ENCODE measurements at regions not wholly inside any gene's neighbourhood (a gene's known extent, or its start where the extent isn't known, plus 50 kb on each side); places are given as distances from the start of the nearest gene placed in this dataset.
"Not testable (repeated sequence)": the region's sequence is repeated elsewhere in the genome, so short reads cannot be mapped to it uniquely, and the experiment has no call there.

DNA sequence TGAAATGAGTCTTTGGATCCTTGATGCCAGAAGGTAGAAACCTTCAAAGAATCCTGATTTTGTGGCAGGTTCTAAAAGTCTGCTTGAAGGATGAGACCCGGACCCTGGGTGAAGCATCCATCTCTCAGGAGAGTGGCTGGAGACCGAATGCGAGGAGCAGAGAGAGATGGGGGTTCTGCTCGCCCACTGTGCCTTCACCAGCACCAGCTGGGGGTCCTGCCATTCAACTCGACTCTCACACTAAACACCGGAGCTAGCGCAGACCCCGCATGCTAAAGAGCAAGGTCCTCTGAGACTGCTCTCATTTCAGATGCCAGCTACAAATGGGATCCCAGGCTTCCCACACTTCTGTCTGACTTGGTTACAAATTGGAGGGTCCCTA is 218.4 kb downstream of the GLRX3 start:
- no peaks in the 10 kb centered on the region for H3K27me3 ChIP-seq
- TF ChIP-seq, protein P1, sequence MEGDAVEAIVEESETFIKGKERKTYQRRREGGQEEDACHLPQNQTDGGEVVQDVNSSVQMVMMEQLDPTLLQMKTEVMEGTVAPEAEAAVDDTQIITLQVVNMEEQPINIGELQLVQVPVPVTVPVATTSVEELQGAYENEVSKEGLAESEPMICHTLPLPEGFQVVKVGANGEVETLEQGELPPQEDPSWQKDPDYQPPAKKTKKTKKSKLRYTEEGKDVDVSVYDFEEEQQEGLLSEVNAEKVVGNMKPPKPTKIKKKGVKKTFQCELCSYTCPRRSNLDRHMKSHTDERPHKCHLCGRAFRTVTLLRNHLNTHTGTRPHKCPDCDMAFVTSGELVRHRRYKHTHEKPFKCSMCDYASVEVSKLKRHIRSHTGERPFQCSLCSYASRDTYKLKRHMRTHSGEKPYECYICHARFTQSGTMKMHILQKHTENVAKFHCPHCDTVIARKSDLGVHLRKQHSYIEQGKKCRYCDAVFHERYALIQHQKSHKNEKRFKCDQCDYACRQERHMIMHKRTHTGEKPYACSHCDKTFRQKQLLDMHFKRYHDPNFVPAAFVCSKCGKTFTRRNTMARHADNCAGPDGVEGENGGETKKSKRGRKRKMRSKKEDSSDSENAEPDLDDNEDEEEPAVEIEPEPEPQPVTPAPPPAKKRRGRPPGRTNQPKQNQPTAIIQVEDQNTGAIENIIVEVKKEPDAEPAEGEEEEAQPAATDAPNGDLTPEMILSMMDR (IDR thresholded peaks at IDR 0.05) = no peak
- no peak for TF ChIP-seq POLR2A (IDR thresholded peaks at IDR 0.05)
- H3K4me1 ChIP-seq = no peaks in the 10 kb centered on the region
- H3K4me3 ChIP-seq = no peak overlapping the region
- H3K36me3 ChIP-seq = no peaks in the 10 kb centered on the region
- H3K9me3 ChIP-seq = no peaks in the 10 kb centered on the region
- no peak for DNase-seq
- intact Hi-C loops (cut with DNase I; ENCODE audit: low total_unique reads) = no loop called here
- H3K27ac ChIP-seq = no peak overlapping the region

DNA sequence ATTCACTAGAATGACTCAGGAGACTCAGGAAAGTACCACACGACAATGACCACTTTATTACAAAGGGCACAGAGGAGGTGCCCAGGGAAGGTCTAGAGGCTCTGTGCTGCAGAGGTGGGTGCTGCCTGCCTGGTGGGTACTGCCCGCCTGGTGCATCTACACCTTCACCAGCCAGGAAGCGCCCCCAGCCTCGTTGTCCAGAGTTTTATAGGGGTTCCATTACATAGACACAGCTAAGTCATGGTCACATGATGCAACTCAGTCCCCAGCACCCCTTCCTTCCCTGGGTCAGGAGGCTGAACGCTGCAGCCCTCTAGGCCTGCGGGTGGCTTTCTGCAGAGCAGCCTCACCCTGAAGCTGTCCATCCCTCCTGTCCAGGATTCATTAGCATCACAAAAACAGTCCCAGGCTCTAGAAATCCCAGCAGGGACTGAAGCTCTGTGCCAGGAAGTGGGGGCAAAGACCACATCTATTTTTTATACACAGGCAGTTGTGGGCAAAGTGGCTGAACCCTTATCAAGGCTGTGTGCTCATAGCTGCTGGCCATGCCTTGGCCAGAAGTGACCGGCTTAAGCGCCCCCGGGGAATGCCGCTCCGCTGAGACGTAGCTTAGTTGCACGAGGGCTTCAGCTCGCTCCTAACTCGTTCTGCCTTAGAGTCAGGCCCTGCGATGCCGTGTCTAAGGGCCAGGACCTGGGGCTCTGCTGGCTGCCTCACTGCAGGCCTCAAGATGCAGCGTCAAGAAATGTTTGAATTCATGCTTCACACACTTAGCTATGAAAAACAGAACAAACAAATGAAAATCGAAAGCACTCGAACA is 219.0 kb downstream of the GLRX3 start:
- H3K27ac ChIP-seq = no peak overlapping the region
- no peaks in the 10 kb centered on the region for H3K9me3 ChIP-seq
- H3K4me3 ChIP-seq = no peak overlapping the region
- intact Hi-C loops (cut with DNase I; ENCODE audit: low total_unique reads) = no loop called here
- no peaks in the 10 kb centered on the region for H3K36me3 ChIP-seq
- no peak for TF ChIP-seq POLR2A (IDR thresholded peaks at IDR 0.05)
- TF ChIP-seq, protein P1 (IDR thresholded peaks at IDR 0.05) = no peak
- no peaks in the 10 kb centered on the region for H3K27me3 ChIP-seq
- DNase-seq = no peak
- no peaks in the 10 kb centered on the region for H3K4me1 ChIP-seq

DNA sequence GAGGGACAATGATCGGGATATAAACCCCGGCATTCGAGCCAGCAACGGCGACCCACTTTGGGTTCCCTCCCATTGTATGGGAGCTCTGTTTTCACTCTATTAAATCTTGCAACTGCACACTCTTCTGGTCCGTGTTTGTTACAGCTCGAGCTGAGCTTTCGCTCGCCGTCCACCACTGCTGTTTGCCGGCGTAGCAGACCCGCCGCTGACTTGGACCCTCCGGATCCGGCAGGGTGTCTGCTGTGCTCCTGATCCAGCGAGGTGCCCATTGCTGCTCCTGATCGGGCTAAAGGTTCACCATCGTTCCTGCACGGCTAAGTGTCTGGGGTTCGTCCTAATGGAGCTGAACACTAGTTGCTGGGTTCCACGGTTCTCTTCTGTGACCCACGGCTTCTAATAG is 220.2 kb downstream of the GLRX3 start:
- intact Hi-C loops (cut with DNase I; ENCODE audit: low total_unique reads); H3K4me1 ChIP-seq; H3K27ac ChIP-seq; H3K27me3 ChIP-seq; H3K36me3 ChIP-seq; DNase-seq; H3K4me3 ChIP-seq; H3K9me3 ChIP-seq: not testable (repeated sequence)

DNA sequence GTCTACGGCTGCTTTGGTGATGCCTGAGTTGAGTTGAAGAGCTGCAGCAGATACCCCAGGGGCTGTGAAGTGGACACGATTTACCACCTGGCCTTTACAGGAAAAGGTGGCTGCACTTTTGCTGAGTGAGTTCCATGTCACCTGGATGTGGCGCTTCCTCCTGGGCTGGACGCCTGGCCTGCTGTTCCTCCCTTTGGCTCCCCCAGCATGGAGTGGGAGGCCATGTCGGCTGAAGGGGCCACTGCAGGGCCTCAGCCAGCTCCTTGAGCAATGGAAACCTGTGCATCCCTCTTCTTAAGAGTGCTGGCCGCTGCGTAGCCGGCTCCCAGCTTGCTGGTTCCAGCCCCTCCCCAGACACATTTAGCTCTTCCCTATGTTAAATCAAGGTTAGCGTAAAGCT is 221.0 kb downstream of the GLRX3 start:
- intact Hi-C loops (cut with DNase I; ENCODE audit: low total_unique reads) = no loop called here
- TF ChIP-seq, protein P1 (IDR thresholded peaks at IDR 0.05) = no peak
- TF ChIP-seq POLR2A (IDR thresholded peaks at IDR 0.05) = no peak
- no peak for DNase-seq

DNA sequence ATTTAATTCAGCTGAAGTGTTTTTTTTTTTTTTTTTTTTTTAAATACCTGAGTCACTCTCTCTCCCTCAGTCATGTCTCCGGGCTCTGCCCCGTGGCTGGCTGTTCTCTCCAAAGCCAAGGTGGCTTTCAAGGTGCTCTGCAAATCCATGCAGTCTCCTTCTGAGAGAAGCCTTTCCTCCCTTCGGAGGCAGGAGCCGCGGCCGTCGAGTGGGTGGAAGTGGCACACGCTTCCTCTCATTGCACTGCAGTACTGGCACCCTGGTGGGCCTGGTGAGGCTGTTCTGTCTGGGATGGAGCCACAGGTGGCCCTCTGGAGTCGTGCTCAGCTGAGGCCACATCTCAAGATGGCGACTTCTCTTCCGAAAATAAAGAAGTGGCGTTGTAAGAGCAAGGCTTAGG is 221.8 kb downstream of the GLRX3 start:
- Histone ChIP-seq H3K9me3 (no peaks in the 10 kb centered on the region), H3K4me1 (no peaks in the 10 kb centered on the region), H3K27me3 (no peaks in the 10 kb centered on the region), H3K4me3 (no peak overlapping the region), H3K36me3 (no peaks in the 10 kb centered on the region), H3K27ac (no peak overlapping the region)
- no peak for DNase-seq
- intact Hi-C loops (cut with DNase I; ENCODE audit: low total_unique reads) = no loop called here
- TF ChIP-seq, protein P1 (IDR thresholded peaks at IDR 0.05) = no peak
- TF ChIP-seq POLR2A (IDR thresholded peaks at IDR 0.05) = no peak

More for the DNA sequence above, 221.0 kb downstream of the GLRX3 start:
- no peaks in the 10 kb centered on the region for H3K27me3 ChIP-seq
- H3K27ac ChIP-seq = no peak overlapping the region
- H3K9me3 ChIP-seq = no peaks in the 10 kb centered on the region
- H3K4me1 ChIP-seq = no peaks in the 10 kb centered on the region
- H3K36me3 ChIP-seq = no peaks in the 10 kb centered on the region
- no peak overlapping the region for H3K4me3 ChIP-seq
